HG03565 (cell line): ENCODE measurements at regions not wholly inside any gene's neighbourhood (a gene's known extent, or its start where the extent isn't known, plus 50 kb on each side); places are given as distances from the start of the nearest gene placed in this dataset.
"Not testable (repeated sequence)": the region's sequence is repeated elsewhere in the genome, so short reads cannot be mapped to it uniquely, and the experiment has no call there.

Source experiments
- ATAC-seq: cut with Tn5 transposase; IDR thresholded peaks from one replicate; pipeline ENCODE4 v1.9.1; 2021; ENCODE audit warnings: mild to moderate bottlenecking, moderate library complexity; ENCODE audit not compliant: unreplicated experiment

DNA sequence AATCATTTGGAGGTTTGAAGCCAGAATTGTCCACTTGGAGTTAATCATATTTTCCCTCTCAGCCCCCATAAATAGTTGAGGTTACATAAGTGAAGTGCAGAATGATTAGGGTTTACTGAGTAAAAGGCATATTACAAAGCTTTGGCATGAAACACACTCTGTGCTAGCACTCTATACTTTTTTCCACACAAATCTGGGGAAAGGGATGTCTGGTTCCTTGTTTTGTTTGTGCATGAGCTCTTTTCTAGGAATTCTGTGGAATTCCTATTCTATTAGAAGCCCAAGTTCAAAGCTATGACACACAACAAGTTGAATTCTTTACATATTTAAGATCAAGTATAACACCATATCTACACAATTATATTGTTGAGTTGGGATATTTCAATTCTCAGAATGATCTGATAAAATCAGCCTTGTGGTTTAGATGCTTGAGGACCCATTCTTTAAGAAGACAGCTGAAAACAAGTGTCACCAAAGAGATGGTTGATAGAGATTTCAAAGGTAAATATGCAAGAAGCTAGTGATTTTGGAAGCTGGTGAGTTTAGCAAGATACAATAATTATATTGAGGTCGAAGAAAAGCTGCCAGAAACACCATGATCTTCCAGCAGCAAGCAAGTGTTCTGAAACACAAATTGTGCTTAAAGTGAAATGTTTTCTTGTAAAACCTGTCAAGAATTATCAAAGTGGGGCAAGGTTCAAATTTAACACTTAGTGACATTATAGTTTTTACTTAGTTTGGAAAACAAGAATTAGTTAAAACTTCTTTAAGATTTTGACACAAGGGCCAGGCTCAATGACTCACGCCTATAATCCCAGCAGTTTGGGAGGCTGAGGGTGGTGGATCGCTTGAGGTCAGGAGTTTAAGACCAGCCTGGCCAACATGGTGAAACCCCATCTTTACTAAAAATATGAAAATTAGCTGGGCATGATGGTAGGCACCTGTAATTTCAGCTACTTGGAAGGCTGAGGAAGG is 122.6 kb downstream of the INHBA start:
- no peak for ATAC-seq

DNA sequence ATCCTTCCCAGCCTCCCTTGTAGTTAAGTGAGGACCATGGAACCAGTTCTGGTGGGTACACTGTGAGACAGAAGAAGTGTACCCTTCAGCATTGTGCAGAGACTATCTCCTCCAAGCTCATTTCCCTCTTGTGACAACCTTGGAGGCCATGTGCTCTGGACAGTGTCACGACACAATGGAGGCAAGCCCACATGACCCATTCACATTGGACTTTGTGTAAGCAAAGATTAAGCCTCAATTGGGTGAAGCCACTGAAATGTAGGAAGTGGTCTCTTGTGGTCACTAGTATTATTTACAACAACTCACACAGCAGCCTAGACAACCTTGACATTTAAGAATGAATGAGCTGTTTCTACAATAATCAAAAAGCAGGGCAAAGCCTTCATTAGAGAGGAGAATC is 124.2 kb downstream of the INHBA start:
- no peak for ATAC-seq

DNA sequence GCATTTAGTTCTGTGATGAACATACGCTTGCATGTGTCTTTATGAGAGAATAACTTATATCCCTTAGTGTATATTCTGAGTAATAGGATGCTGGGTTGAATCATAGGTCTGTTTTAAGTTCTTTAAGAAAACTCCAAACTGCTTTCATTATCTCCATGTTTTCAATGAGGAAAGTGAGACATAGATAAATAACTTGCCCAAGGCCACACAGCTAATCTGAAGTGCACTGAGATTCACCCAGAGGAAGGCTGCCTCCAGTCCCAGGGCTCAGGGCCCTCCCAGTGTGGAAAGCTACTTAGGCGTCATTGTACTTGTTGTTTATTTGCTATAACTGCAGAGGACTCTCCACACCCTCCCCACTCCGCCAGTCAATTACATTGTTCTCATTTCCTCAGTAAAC is 126.7 kb downstream of the INHBA start:
- no peak for ATAC-seq

DNA sequence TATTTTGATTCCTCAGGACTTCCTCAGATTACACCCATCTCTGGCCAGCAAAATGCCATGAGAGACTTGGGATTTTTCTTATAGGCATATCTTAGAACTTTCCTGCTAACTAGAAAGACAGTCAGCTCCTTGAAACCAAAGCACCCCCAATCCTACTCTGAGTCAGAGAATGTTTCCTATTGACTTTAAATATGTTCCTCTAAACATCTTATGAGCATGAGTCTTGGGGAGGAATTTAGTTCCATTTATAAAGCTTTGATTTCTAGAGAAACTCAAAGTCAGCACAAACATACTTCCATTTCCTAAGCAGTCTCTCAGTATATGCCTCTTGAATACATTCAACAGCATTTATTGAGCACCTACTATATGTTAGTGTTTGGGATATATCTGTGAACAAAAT is 128.5 kb downstream of the INHBA start:
- no peak for ATAC-seq

DNA sequence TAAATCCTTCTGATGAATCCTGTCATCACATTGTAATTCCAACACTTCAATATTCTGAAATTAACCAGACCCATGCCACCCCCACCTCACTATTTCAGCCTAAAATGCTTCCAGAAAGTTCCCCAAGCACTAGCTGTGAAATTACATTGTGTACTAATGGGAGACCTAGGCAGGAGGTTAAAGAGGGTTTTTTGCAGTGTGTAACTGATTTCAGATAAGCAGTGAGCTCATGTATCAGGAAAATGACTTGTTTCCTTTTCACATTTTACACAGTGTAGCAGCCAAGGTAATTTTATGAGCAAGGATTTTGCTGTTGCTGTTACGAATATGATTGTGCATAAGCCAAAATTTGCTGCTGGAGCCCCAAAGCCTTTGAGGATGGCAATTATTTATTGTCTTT is 129.0 kb downstream of the INHBA start:
- no peak for ATAC-seq

DNA sequence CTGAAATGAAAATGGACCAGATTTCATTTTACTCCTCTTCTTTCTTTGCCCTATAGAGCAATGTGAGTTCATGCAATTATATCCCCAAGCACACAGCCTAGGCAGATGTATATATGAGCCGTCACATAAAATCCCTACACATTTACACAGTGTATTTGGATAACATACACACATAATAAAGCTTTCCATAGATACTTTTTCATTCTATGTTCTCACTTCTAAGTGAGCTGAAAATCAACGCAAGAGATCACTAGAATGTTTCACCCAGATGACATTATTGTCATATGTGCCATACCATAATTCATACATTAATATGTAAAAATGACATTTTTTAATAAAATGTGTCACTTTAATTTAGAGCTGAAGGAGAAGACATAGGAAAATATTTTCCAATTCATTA is 129.4 kb downstream of the INHBA start:
- no peak for ATAC-seq

DNA sequence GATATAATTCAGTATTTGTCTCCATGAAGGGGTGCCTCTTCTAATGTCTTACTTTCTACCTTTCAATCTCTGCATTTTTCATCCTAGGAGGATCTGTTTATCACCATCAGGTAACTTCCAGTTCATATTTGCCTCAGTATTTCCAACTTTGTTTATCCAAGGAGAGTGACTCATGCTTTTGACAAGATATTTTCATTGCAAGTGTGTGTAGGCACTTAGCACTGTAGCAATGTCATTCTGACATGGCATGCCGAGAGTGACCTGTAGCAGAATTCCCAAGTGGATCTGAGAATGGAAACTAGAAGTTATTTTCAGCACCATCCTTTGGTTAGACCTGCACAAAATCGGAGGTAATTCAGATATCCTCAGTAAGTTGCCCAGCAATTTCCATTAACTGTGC is 129.9 kb downstream of the INHBA start:
- no peak for ATAC-seq

DNA sequence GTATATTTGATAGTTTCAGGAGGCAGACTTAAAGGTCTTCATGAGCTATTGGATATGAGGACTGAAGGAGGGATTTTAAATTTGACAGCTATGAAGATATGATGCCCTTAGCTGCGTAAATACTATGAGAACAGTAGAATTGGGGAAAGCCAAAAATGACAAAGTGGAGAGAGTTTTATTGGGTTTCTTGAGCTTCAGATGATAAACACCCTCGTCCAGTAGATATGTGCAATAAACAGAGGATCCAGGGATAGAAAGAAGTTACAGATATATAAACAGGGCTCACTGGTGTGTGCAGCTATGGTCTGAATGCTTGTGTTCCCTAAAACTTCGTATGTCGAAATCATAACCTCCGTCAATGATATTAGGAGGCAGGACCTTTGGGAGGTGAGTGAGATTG is 131.3 kb downstream of the INHBA start:
- no peak for ATAC-seq

DNA sequence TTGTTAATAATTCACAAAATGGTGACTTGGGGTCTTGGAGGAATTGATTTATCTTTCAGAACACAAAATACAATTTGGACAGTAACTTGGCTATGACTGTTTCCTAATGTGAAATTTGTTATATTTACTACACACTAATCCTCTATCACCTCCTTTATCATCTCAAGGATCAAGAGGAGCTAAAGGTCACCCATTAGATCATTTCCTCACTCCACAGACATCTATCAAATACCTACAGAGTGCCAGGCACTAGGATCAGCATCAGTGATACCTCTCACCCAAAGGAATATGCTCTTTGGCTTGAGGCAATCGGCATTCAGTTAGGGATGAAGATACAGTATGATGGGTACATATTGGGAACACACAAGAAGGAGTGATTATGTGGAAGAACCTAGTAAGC is 132.1 kb downstream of the INHBA start:
- ATAC-seq: no peak

DNA sequence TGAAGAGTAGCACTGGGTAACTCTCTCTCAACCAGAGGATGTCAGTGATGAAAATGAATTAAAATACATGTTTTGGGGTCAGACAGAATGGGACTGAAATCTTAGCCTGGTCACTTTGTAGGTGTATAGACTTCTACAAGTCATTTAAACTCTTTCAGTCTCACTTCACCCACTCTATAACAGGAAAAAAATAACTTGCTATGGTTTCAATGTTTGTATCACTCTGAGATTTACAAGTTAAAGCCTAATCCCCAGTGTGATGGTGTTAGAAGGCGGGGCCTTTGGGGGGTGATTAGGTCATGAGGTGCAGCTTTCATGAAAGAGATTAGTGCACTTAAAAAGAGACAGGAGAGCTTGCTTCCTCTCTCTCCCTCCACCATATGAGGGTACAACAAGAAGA is 134.8 kb downstream of the INHBA start:
- no peak for ATAC-seq

DNA sequence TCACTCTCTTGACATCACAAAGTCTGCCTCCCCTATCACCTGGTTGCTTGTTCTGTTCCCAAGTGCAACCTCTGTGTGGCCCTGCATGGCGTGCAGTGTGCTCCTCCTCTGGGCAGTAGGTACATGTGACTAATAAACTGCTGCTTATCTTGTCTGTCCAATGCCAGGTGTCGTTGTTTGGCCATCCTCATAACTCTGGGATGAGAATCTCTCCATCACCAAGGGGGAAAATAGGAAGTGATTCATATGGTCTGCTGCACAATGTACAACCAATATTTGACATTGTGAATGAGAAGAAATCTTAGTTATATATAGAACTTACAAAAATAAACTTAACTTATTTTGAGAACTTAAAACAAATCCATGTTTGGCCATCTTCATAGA is 135.2 kb downstream of the INHBA start:
- ATAC-seq: no peak

DNA sequence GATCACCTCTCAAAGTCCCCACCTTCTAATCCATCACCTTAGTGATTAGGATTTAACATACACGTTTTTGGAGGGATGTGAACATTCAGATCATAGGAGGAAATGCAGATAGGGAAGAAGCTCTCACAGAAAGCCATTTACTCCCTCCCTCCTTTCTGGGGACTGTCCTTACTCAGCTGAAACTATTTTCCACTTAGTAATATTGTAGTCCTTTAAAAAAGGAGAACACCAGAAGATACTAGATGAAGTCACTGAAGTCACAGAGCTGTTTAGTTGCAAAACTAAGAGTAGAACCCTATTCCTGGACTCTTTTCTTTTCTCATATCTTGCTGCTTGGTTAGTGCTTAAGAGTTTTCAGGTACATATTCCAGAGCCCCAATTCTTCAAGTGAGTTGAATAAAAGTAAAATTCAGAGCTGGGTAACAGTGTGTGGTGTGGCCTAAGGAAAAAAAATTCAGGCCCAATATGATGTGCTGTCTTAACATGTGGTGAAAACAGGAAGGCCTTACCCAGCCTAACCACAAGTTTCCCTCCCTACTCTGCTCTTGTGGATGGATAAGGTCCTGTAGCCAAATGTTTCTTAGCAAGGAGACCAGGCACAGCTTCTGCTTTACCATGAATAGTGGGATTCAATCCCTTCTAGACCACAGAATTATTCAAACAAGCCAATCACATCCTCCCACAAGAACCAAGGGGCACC is 135.7 kb downstream of the INHBA start:
- ATAC-seq: no peak

DNA sequence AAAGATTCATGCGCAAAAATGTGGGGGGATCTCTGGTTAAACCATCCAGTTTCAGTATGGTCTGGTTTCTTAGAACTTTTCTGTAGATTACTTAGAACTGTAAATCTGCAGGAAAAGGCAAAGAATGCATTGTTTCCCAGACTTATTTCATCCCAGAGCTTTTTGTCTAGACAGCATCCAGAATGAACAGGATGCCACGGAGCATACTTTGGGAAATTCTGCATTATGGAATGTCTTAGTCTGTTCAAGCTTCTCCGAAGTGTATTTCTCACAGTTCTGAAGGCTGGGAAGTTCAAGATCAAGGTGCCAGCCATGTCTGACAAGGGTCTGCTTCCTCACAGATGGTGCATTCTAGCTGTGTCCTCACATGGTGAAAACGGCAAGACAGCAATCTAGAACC is 136.3 kb downstream of the INHBA start:
- no peak for ATAC-seq

DNA sequence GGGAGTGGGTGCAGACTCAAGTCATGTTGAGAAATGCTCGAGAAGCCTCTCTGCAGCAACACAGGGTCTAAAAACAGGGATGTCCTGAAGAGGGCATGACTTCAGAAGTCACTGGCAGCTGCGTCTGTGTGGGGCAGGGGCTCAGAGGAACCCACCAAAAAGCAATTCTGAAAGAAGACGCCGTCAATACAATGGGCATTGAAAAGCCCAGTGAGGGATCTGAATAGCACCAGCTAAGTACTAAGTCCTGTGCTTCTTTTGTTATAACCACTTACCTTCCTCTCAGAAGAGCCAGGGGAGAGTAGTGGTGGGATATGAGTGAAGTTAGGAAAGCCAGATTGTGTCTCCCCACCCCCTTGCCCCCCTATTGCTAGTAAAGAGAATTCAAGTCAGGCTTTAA is 137.2 kb downstream of the INHBA start:
- no peak for ATAC-seq

DNA sequence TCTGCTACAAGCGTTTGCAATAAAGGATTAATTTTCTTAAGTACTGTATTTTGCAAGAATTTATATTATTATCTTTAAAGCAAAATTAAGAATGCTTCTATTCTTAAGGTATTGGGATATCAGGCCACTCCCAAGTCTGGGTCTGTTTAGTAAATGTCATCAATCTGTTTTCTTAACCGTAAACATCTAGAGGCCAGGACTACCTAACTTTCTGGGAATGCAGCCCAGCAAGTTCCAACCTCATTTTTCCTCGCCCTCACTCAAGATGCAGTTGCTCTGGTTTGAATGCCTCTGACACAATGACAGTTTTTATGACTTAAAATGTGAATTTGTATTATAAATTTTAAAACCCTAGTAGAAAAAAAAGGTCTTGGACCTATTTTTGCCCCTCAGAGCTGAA is 143.5 kb downstream of the INHBA start:
- no peak for ATAC-seq

DNA sequence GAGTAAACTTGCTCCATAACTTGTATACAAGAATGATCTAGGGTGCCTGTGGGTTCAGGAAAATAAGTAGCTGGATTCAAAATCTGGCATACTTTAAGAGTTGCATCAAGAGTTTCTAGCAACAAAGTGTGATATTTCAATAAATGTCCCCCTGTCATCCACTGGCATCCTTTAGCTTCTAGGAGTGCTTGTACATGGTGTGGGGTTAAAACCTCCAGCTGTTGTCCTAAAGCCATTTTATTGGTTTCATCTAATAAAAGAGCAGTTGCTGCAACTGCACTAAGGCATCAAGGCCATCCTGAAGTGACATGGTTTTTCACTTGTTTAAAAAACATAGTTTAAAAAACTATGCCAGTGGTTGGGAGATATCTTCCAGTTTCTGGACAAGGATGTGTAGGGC is 148.4 kb downstream of the INHBA start:
- ATAC-seq: no peak

DNA sequence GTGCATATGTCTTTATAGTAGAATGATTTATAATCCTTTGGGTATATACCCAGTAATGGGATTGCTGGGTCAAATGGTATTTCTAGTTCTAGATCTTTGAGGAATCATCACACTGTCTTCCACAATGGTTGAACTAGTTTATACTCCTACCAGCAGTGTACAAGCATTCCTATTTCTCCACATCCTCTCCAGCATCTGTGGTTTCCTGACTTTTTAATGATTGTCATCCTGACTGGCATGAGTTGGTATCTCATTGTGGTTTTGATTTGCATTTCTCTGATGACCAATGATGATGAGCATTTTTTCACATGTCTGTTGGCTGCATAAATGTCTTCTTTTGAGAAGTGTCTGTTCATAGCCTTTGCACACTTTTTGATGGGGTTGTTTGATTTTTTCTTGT is 152.8 kb downstream of the INHBA start:
- not testable (repeated sequence) for ATAC-seq

DNA sequence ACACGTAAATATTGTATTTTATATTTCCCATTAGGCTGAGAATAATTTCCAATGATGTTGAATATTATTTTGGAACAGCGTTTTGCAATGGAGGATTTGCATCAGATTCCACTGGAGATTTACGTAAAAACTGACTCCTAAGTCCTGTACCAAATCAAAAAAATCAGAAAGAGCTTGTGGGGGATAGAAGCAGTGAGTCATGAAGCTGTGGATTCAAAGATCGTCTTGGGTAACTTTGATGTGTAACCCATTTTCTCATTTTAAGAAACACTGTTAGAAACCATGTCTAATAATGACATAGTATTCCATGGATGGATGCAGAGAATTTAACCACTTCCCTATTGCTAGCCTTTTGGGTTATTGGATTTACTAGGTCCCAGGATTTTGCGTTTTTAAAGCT is 158.6 kb downstream of the INHBA start:
- ATAC-seq: no peak

DNA sequence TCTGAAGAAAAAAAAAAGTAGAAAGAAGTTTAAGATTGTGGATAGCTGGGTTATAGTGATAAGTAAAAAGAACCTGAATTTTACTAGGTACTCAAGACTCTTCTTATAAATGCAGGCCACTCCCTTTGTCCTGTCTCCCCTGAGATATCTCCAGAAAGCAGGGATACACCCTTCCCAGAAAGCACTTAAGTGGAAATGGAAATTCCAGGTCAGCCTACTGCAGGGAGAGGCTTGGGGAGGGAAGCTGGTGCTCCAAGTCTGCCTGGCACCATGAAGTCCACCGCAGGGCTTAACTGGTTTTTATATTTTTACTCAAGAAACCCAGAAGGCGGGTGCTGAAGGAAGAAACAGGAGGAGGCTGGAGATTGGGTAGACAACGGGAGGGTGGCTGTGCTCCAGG is 162.3 kb downstream of the INHBA start:
- no peak for ATAC-seq

DNA sequence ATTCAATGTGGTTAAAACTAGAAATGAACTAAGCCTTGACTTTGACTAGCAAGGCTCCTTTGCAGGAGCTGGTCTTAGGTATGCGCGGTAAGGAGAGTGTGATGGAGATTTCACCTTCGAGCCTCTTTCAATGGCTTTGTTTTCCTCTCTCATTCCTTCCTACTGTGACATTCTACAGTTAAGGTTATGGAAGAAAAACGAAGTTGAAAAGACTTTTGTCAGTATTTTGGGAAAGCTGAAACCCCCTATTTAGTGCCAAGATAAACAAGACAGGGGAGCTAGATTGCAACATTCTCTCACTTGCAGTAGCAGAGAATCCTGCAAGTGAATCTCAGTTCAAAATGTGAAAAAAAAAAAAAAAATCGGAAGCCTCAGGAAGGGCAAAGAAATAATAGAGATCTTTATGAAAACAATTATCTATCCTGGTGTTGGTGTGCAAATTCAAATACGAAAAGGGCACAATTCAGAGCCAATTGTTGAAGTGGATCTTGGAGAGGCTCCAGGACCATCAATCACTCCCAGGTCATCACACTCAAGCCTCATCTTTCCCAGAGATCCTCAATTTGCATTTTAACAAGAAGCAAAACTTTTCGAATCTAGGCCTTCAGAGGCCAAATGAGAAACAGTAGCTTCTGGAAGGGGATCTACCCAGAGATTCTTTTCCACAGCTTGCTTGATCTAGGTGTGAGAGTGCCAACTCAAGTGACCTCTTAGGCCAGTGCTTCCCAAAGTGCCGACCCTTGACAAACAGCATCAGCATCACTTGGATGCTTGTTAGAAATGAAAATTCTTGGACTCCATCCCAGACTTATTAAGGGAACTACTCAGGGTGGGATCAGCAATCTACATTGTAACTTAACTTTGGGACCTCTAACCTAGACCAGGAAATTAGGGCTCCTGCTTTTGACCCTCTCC is 163.8 kb downstream of the INHBA start:
- ATAC-seq: no peak
